ENCODE measurements at regions not wholly inside any gene's neighbourhood (a gene's known extent, or its start where the extent isn't known, plus 50 kb on each side); places are given as distances from the start of the nearest gene placed in this dataset.

GRCh38 chrX:35382966-35383365 lies 415.2 kb upstream of the MAGEB16 start:
- TF ChIP-seq, protein P1, sequence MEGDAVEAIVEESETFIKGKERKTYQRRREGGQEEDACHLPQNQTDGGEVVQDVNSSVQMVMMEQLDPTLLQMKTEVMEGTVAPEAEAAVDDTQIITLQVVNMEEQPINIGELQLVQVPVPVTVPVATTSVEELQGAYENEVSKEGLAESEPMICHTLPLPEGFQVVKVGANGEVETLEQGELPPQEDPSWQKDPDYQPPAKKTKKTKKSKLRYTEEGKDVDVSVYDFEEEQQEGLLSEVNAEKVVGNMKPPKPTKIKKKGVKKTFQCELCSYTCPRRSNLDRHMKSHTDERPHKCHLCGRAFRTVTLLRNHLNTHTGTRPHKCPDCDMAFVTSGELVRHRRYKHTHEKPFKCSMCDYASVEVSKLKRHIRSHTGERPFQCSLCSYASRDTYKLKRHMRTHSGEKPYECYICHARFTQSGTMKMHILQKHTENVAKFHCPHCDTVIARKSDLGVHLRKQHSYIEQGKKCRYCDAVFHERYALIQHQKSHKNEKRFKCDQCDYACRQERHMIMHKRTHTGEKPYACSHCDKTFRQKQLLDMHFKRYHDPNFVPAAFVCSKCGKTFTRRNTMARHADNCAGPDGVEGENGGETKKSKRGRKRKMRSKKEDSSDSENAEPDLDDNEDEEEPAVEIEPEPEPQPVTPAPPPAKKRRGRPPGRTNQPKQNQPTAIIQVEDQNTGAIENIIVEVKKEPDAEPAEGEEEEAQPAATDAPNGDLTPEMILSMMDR (IDR thresholded peaks at IDR 0.05; ENCODE audit: low read length) = no peak
- no peak for TF ChIP-seq EZH2 (IDR thresholded peaks at IDR 0.05; ENCODE audit: borderline replicate concordance, low read length)
